Erythroblast (primary cell): ENCODE measurements at regions not wholly inside any gene's neighbourhood (a gene's known extent, or its start where the extent isn't known, plus 50 kb on each side); places are given as distances from the start of the nearest gene placed in this dataset.

Experiments used
- GATA1 ChIP-seq: IDR thresholded peaks from 2 replicates; pipeline ENCODE4 v1.6.1; 2011; ENCODE audit warnings: low read depth, mild to moderate bottlenecking, control low read depth, low read length, moderate library complexity
- POLR2A ChIP-seq: IDR thresholded peaks from 2 replicates; pipeline ENCODE4 v1.6.1; 2011; ENCODE audit warnings: mild to moderate bottlenecking, low read length

- TF ChIP-seq POLR2A, result no peak
- TF ChIP-seq GATA1, result no peak
Observed at GRCh38 chr17:79515646-79516571, 94.9 kb downstream of the RBFOX3 start.
